GM12873 (cell line): ENCODE measurements at regions not wholly inside any gene's neighbourhood (a gene's known extent, or its start where the extent isn't known, plus 50 kb on each side); places are given as distances from the start of the nearest gene placed in this dataset.

Experiments
- CTCF ChIP-seq: IDR thresholded peaks from 2 replicates; pipeline ENCODE4 v1.5.1; 2012; ENCODE audit warnings: low read depth, mild to moderate bottlenecking, moderate library complexity, low read length, control low read depth; ENCODE audit not compliant: insufficient read depth; ENCODE audit errors: missing control alignments

- no peak for TF ChIP-seq CTCF
Measured at GRCh38 chr2:150699218-150699617, 211.8 kb upstream of the RND3 start.

GRCh38 chr2:150698016-150698661, 210.7 kb upstream of the RND3 start:
- TF ChIP-seq CTCF: no peak

GRCh38 chr2:150697596-150697995, 210.1 kb upstream of the RND3 start:
- TF ChIP-seq CTCF: no peak

- no peak for TF ChIP-seq CTCF
Measured at GRCh38 chr2:150695451-150696135, 208.1 kb upstream of the RND3 start.

- no peak for TF ChIP-seq CTCF
Measured at GRCh38 chr2:150693556-150693955, 206.1 kb upstream of the RND3 start.

GRCh38 chr2:150690870-150691269, 203.4 kb upstream of the RND3 start:
- no peak for TF ChIP-seq CTCF

GRCh38 chr2:150690261-150690660, 202.8 kb upstream of the RND3 start:
- no peak for TF ChIP-seq CTCF
